Body of pancreas (tissue), 4 donors: ENCODE measurements at regions not wholly inside any gene's neighbourhood (a gene's known extent, or its start where the extent isn't known, plus 50 kb on each side); places are given as distances from the start of the nearest gene placed in this dataset.

Experiments
- POLR2A ChIP-seq, 3 donors: fragments of 450-650 bp; IDR thresholded peaks; one replicate each; pipeline ENCODE4 v1.6.1; 2016; ENCODE audit warnings: antibody characterized with exemption in 3 of 3, mild to moderate bottlenecking in 2 of 3
- TF ChIP-seq, protein P1 (sequence below), 7 experiments: fragments of 450-650 bp in 4 of 7; fragments of 200-600 bp in 3 of 7; sonication (generic) in 3 of 7; IDR thresholded peaks; one replicate each; pipeline ENCODE4 v1.5.1; 2016 to 2019; ENCODE audit warnings: antibody characterized with exemption in 7 of 7

DNA sequence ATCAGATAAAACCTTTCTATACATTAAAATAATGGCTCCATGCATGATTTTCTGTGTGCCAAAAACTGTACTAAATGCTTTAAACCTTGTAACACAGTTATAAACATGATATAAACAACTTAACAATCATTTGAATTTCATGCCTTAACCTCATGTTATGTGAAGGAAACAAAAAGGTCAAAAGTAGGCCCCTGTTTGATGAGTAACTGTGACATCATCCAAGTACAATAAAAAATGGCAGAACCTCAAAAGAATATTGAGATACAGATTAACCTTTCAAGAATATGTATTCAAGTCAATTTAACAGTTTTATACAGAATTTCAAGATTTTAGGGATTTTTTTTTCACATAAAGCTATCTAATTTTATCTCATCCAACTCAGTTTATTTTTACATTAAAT, 310.7 kb upstream of the DCN start:
- TF ChIP-seq, protein P1, sequence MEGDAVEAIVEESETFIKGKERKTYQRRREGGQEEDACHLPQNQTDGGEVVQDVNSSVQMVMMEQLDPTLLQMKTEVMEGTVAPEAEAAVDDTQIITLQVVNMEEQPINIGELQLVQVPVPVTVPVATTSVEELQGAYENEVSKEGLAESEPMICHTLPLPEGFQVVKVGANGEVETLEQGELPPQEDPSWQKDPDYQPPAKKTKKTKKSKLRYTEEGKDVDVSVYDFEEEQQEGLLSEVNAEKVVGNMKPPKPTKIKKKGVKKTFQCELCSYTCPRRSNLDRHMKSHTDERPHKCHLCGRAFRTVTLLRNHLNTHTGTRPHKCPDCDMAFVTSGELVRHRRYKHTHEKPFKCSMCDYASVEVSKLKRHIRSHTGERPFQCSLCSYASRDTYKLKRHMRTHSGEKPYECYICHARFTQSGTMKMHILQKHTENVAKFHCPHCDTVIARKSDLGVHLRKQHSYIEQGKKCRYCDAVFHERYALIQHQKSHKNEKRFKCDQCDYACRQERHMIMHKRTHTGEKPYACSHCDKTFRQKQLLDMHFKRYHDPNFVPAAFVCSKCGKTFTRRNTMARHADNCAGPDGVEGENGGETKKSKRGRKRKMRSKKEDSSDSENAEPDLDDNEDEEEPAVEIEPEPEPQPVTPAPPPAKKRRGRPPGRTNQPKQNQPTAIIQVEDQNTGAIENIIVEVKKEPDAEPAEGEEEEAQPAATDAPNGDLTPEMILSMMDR (IDR thresholded peaks at IDR 0.05), result no peak
- no peak for TF ChIP-seq POLR2A (IDR thresholded peaks at IDR 0.05)
